Activated naive CD4-positive, alpha-beta T cell (primary cell): ENCODE measurements at regions not wholly inside any gene's neighbourhood (a gene's known extent, or its start where the extent isn't known, plus 50 kb on each side); places are given as distances from the start of the nearest gene placed in this dataset.
"Not testable (repeated sequence)": the region's sequence is repeated elsewhere in the genome, so short reads cannot be mapped to it uniquely, and the experiment has no call there.

ENCODE experiments used
- DNase-seq, 4 experiments: peaks; one replicate each; lab custom pipeline; 2025; lab: John Stamatoyannopoulos, UW

DNA sequence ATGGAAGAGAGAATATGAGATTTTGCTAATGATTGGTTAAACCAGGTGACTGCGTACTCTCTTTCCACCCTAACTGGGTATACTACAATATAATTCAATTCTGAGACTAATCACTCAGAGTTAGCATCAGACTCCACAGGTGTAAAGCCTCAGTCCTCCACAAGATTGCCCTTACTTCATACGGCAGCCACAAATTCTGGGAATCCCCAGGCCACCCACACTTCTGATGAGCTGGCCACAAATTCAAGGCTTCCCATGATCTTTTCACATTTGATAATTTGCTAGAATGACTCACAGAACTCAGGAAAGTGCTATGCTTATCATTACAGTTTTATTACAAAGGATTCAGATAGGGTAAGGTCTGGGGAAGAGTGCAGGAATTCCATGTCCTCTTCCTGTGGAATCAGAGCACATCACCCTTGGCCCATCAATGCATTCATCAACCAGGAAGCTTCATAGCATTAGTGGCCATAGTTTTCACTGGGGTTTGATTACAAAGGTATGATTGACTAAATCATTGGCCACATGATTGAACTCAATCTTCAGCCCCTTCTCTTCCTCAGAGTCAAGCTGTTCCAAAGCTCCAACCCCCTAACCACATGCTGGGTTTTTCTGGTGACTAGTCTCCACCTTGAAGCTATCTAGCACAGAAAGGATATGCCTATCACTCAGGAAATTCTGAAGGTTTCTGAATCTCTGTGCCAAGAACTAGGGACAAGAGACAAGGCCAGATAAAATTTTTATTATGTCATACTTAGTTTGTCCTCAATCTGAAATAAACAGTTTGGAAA lies 131.7 kb downstream of the HHIPL2 start:
- DNase-seq: no peak

DNA sequence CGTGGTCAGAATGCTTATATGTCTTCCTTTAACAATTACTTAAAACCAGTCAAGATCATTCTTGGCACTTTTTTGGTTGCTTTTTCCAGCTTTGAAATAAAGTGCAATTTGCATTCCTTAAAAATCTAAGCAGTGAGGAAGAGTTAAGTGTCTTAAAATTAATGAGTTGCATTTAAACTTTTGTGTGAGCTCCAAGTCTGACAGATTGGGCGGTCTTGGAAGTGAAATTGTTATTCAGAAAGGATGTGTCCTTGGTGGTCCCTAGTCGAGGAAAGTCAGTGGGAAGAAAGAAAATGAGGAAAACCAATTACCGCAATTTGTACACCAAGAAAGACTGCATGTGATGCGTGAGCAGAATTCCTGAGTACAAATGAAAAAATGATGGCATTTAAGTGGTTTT lies 132.5 kb downstream of the HHIPL2 start:
- no peak for DNase-seq

GRCh38 chr1:222413991-222414549 lies 133.8 kb downstream of the HHIPL2 start:
- DNase-seq: no peak

- DNase-seq: no peak
These were observed 134.5 kb downstream of the HHIPL2 start for GRCh38 chr1:222413436-222413835.

DNA sequence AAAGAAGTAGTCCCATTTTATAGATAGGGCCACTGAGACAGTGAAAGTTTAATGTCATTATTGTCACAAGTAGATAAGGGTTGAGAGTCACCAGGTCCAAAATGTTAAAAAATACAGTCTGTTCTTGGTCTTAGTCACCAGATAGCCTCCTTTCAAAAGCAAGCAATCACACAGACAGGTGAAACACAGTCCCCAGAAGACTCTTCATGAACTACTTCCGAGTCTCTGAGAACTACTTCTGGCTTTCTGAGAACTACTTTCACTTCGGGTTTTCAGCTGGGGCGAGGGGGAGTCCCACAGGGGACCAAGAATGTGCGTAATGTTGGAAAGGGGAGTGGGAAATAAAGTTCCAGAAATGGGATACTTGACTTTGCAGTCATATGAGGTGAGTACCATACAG lies 143.2 kb downstream of the HHIPL2 start:
- no peak for DNase-seq

DNA sequence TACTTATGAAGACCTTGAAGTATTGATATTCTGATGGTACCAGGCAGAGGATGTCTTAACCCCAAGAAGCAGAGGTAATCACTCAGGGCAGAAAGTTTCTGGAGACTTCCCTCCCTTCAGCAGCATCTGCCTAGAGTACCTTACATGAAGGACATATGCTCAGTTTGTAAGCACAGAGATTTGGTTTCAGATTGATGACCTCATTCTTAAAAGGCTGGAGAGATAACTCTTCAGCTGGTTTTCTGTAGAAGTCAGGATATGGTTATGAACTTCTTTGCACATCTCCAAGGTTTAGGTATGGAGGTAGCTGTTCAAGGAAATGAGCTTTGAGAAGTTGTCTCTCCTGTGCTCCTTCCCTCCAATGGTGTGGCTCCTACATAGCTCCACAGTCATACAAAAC lies 148.7 kb downstream of the HHIPL2 start:
- DNase-seq: no peak

- no peak for DNase-seq
These were observed 153.7 kb downstream of the HHIPL2 start for GRCh38 chr1:222394224-222394623.

DNA sequence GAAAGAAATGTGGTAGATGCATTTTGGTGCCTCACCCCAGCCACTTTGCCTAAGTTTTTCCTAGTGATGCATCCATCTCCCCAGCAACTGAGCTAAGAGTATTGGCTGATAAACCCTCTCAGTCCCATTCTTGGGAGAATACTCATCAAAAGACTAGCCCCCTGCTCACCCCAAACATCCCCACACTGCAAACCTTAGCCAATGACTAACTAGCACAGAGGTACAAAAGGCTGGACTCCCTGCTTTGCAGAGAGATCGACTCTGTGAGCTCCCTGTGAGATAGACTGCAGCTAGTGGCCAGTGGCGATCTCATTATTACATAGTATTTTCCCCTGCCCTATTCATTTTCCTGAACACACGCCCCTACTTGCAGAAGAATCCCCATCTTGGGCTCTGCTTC lies 155.3 kb downstream of the HHIPL2 start:
- DNase-seq: no peak

GRCh38 chr1:222390181-222390580 lies 157.7 kb downstream of the HHIPL2 start:
- DNase-seq: no peak

DNA sequence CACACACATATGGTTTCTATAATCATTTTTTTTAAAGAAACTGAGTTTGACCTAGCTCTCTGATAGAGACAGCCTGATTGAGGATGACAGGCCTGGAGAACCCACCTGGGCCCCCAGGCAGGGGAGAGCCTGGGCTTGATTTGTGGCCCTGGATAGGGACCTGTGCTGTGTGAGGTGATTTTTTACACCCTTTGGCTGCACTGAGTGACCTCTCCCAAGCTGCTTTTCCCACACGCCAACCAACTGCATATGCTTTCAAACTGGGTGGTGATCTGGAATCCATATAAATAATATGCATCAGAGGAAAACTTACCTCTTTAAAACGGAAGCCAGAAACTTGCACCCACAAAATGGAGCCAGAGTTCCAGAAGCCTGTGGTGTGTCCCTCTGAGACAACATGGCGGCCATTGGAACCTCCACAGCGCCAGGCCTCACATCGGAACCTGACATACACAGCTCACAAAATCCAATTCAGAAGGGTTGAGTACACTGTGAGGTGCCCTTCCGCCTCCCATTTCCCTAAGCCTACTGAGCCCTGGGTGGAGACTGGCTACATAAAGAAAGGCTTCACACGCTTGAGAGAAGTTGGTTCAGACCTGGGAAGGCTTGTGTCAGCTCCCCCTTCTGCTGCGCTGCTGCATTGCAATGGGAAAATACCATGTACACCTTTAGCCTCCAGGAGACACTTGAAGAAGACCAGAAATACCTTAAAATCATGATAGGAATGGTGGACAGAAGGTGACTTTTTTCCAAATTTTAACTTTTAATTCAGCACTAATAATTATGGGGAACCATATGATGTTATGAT lies 160.7 kb downstream of the HHIPL2 start:
- DNase-seq: no peak

DNA sequence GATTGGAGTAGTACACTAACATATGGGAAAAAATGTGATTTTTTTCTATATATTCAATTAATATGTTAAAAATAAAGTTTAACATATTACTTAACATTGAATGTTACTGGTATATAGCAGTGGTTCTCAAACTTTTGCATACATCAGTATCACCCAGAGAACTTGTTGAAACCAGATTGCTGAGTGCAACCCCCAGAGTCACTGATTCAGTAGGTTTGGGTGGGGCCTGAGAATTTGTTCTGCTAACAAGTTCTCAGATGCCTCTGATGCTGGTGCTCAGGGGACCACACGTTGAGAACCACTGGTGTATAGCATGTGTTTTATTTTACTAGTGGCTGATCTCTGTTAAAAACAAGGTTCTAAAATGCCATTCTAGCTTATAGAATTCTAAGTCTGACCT lies 161.9 kb downstream of the HHIPL2 start:
- DNase-seq: no peak

GRCh38 chr1:222385262-222385661 lies 162.6 kb downstream of the HHIPL2 start:
- DNase-seq: no peak

GRCh38 chr1:222384531-222384930 lies 163.4 kb downstream of the HHIPL2 start:
- no peak for DNase-seq

- no peak for DNase-seq
These were observed 165.7 kb downstream of the HHIPL2 start for GRCh38 chr1:222382171-222382570.

DNA sequence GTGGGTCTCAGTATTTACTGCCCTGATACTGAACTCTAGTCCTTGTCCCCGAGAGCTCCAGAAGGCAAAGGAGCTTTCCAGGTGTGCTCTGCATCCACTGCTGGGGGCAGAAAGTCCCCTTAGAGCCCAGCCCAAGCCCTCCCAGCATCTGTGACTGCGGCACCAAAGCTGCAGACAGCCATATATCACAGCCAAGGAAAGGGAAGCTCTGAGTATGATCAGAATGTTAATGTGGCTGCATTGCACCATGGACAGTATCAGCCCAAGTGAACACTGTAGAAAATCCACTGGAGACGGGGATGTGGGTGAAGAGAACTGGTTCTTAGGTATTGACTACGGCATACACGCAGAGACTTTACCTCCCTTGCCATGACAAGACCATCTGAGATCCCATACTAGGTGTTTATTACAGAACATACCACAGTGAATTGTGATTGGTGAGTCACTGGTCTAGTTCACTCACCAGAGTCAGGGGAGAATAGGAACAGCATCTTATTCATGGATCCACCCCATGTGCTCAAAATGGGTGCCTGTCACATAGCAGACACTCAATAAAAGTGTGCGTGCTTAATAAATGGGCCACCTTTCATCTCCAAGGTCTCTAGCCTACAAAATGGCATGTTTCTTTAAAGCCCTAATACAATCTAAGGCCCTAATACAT lies 170.3 kb downstream of the HHIPL2 start:
- DNase-seq: no peak

DNA sequence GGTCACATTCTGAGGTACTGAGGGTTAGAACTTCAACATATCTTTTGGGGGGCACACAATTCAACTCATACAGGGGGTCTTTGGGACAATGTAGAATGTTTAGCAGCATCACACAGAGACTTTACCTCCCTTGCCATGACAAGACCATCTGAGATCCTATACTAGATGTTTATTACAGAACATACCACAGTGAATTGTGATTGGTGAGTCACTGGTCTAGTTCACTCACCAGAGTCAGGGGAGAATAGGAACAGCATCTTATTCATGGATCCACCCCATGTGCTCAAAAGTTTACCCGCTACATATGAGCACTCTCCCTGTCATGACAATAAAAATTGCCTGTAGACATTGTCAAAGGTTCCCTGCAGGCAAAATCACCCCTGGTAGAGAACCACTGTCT lies 171.1 kb downstream of the HHIPL2 start:
- DNase-seq: not testable (repeated sequence)

- DNase-seq: no peak
These were observed 172.2 kb downstream of the HHIPL2 start for GRCh38 chr1:222375701-222376100.

DNA sequence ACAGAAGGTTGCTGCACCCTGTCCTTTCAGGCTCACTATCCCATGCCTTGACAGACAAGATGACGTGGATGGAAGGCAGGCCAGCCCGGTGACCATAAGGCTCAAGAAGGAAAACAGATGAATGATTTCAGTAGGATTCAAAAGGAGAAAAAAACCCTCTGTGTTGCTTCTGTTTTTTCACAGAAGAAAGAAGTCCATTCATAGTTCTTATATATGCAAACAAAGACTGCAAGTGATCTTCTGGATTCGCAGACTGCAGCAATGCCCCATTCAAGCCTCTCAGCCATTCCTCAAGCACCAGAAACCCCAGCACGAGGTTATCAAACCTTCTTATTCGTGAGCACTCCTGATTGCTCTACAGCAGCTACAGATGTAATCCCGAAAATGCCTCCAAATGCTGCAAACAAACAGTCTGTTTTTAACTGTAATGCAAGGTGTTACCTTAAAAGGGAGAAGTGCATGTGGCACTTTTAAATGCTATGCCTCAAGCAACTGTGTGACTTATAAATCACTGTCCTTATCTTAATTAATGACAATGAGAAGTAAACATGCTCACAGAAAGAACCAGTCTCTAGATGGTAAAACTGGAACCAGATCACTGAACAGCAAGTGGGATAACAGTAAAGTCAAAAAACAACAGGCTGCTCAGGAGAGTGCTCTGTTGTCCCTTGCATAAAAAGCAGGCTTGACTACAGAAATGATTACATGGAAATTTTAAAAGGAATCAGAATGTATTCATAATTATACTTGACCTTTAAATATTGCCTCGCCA lies 173.9 kb downstream of the HHIPL2 start:
- no peak for DNase-seq

GRCh38 chr1:222373216-222373615 lies 174.7 kb downstream of the HHIPL2 start:
- DNase-seq: no peak

DNA sequence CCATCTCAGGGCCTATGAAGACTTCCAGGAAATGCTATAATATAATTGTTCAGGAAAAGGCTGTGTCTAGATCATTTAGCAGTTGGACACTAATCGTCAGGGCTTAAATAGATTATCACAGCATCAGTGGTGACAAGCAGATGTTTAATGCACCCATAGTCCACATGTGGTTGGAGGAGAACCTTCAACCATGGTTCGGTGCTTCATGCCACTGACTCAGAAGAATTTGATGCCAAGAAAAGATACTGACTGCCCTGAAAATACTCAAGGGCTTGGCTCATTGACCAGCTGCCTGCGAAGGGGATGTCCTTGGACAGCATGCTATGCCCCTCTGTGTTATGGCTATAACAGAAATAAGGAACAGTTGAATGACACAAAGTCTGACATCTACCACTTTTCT lies 175.7 kb downstream of the HHIPL2 start:
- no peak for DNase-seq

DNA sequence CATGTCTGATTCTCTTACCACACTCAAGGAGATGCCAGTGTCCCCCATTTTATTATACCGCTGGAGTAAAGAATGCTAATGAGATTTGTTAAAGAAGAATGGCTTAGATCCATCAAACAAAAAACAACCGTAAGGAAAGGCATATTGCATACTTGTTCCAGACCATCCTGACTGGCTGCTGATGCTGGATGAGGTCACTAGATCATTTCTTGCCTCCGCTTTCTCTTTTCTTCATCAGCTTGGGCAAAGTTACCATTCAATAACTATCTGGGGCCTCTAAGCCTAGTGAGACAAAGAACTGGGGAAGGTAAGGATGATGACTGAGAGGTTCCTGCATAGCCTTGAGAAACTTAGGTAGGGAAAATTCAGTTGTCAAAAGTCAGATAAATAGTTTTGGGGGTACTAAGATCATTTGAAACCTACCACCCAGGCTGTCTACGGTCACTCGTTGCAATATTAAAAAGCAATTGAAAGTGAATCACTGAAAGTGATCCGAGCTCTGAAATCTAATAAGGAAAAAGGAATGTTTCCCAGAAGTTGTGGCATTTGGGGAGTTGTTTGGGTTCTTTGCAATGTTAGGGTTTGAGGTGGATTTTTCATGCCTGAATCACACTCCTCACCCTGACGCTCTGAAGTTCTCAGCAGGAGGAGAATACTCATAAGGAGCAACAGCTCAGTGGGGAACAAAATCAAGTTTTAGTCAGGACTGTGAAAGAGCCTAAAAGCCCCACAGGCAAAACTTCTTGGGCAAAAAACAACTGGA lies 176.8 kb downstream of the HHIPL2 start:
- DNase-seq: no peak
